WTC11 (cell line): ENCODE measurements at regions not wholly inside any gene's neighbourhood (a gene's known extent, or its start where the extent isn't known, plus 50 kb on each side); places are given as distances from the start of the nearest gene placed in this dataset.

Experiments used
- ATAC-seq: fragments of 200-7000 bp; cut with Tn5 transposase; 2 replicates; pipeline ENCODE4 v1.10.0; 2021; ENCODE audit warnings: mild to moderate bottlenecking, moderate library complexity
- CTCF ChIA-PET: fragments of 300-600 bp; sonication (Branson Sonifier 250); formaldehyde crosslinking; loops from one replicate; lab custom pipeline; 2021; ENCODE audit warnings: antibody characterized with exemption; lab: Charles Lee
- POLR2A ChIA-PET: fragments of 350-600 bp; sonication (Branson Sonifier 250); formaldehyde crosslinking; loops from one replicate; lab custom pipeline; 2021; ENCODE audit warnings: antibody characterized with exemption; lab: Charles Lee
- DNase-seq: peaks from one replicate; pipeline ENCODE4 v3.0.0; 2021; ENCODE audit warnings: low spot score
- H3K27ac Mint-ChIP-seq: 2 replicates; pipeline ENCODE4 v1.8.0; 2021; ENCODE audit warnings: mixed read lengths
- H3K27me3 Mint-ChIP-seq: 2 replicates; pipeline ENCODE4 v1.8.0; 2021; ENCODE audit warnings: low read depth, mild to moderate bottlenecking, moderate library complexity, mixed read lengths
- H3K36me3 Mint-ChIP-seq: 2 replicates; pipeline ENCODE4 v1.8.0; 2021; ENCODE audit warnings: mixed read lengths
- H3K4me1 Mint-ChIP-seq: 2 replicates; pipeline ENCODE4 v1.8.0; 2022; ENCODE audit warnings: mixed read lengths
- H3K4me3 Mint-ChIP-seq: 2 replicates; pipeline ENCODE4 v1.8.0; 2021; ENCODE audit warnings: mild to moderate bottlenecking, moderate library complexity, mixed read lengths
- H3K9me3 Mint-ChIP-seq: 2 replicates; pipeline ENCODE4 v1.8.0; 2021; ENCODE audit warnings: mixed read lengths
- IRF2 ChIP-seq: sonication (generic); formaldehyde crosslinking; IDR thresholded peaks from 2 replicates; pipeline ENCODE4 v1.8.0; 2022; ENCODE audit warnings: low read depth, missing genetic modification reagents, borderline replicate concordance
- NFYB ChIP-seq: sonication (generic); formaldehyde crosslinking; conservative IDR thresholded peaks from 2 replicates; pipeline ENCODE4 v1.8.0; 2022; ENCODE audit warnings: low read depth, missing genetic modification reagents
- NR1H2 ChIP-seq: sonication (generic); formaldehyde crosslinking; IDR thresholded peaks from 2 replicates; pipeline ENCODE4 v1.9.0; 2021; ENCODE audit warnings: mild to moderate bottlenecking, moderate library complexity, missing genetic modification reagents
- OVOL2 ChIP-seq: fragments of 250-450 bp; sonication (Bioruptor Pico); IDR thresholded peaks from 2 replicates; pipeline ENCODE4 v1.9.0; 2021; ENCODE audit warnings: mild to moderate bottlenecking, borderline replicate concordance
- TP53 ChIP-seq: sonication (generic); formaldehyde crosslinking; IDR thresholded peaks from 2 replicates; pipeline ENCODE4 v1.8.1; 2023; ENCODE audit warnings: mild to moderate bottlenecking, missing genetic modification reagents
- ZNF317 ChIP-seq: sonication (generic); formaldehyde crosslinking; IDR thresholded peaks from 2 replicates; pipeline ENCODE4 v1.8.1; 2023; ENCODE audit warnings: low read depth, mild to moderate bottlenecking, moderate library complexity, missing genetic modification reagents, borderline replicate concordance
- TF ChIP-seq, protein P1 (sequence below): sonication (generic); formaldehyde crosslinking; IDR thresholded peaks from 2 replicates; pipeline ENCODE4 v1.8.0; 2023; ENCODE audit warnings: mild to moderate bottlenecking, missing genetic modification reagents
- TF ChIP-seq, protein P2 (sequence below): sonication (generic); formaldehyde crosslinking; IDR thresholded peaks from 2 replicates; pipeline ENCODE4 v1.8.1; 2022; ENCODE audit warnings: mild to moderate bottlenecking, moderate library complexity, missing genetic modification reagents
- TF ChIP-seq, protein P3 (sequence below): sonication (generic); formaldehyde crosslinking; IDR thresholded peaks from 2 replicates; pipeline ENCODE4 v1.8.1; 2023; ENCODE audit warnings: mild to moderate bottlenecking, missing genetic modification reagents, moderate library complexity
- TF ChIP-seq, protein P4 (sequence below): sonication (generic); formaldehyde crosslinking; IDR thresholded peaks from 2 replicates; pipeline ENCODE4 v1.8.1; 2023; ENCODE audit warnings: mild to moderate bottlenecking, missing genetic modification reagents, moderate library complexity
- TF ChIP-seq, protein P5 (sequence below): sonication (generic); formaldehyde crosslinking; IDR thresholded peaks from 2 replicates; pipeline ENCODE4 v1.8.0; 2023; ENCODE audit warnings: missing genetic modification reagents, mild to moderate bottlenecking, borderline replicate concordance
- TF ChIP-seq, protein P6 (sequence below): sonication (generic); formaldehyde crosslinking; IDR thresholded peaks from 2 replicates; pipeline ENCODE4 v1.8.1; 2023; ENCODE audit warnings: mild to moderate bottlenecking, missing genetic modification reagents
- TF ChIP-seq, protein P7 (sequence below): sonication (generic); formaldehyde crosslinking; conservative IDR thresholded peaks from 2 replicates; pipeline ENCODE4 v1.8.1; 2023; ENCODE audit warnings: mild to moderate bottlenecking, low read depth, missing genetic modification reagents, moderate library complexity

DNA sequence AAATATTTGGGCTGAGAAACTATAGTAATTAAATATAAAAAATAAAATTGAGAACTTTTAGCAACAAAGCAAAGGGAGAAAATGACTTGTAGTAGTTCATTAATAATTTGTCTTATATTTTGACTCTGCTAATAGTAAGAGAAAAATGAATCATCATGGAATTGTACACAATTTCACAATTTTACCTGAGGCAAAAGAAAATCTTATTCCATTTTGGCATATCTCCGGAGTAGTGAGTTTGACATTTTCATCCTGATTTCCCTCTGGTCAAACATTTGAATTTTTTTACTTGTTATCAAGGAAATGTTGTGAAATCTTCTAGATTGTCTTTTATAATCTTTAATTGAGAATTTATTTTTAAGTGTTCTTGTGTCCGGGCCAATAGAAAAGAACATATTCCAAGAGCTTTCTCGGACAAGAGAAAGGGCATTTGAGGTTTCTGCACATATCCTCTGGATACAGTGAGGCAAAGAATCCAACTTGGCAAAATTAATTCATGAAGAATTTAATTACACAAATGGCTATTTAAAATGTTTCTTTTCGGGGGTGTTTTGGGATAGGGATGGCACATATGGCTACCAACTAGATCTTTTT is 89.3 kb upstream of the IGSF10 start (continued):
- TF ChIP-seq, protein P1, sequence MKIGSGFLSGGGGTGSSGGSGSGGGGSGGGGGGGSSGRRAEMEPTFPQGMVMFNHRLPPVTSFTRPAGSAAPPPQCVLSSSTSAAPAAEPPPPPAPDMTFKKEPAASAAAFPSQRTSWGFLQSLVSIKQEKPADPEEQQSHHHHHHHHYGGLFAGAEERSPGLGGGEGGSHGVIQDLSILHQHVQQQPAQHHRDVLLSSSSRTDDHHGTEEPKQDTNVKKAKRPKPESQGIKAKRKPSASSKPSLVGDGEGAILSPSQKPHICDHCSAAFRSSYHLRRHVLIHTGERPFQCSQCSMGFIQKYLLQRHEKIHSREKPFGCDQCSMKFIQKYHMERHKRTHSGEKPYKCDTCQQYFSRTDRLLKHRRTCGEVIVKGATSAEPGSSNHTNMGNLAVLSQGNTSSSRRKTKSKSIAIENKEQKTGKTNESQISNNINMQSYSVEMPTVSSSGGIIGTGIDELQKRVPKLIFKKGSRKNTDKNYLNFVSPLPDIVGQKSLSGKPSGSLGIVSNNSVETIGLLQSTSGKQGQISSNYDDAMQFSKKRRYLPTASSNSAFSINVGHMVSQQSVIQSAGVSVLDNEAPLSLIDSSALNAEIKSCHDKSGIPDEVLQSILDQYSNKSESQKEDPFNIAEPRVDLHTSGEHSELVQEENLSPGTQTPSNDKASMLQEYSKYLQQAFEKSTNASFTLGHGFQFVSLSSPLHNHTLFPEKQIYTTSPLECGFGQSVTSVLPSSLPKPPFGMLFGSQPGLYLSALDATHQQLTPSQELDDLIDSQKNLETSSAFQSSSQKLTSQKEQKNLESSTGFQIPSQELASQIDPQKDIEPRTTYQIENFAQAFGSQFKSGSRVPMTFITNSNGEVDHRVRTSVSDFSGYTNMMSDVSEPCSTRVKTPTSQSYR, result no peak
- TF ChIP-seq, protein P2, sequence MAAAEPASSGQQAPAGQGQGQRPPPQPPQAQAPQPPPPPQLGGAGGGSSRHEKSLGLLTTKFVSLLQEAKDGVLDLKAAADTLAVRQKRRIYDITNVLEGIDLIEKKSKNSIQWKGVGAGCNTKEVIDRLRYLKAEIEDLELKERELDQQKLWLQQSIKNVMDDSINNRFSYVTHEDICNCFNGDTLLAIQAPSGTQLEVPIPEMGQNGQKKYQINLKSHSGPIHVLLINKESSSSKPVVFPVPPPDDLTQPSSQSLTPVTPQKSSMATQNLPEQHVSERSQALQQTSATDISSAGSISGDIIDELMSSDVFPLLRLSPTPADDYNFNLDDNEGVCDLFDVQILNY (CRISPR knock-in tag), result no peak
- no peak for TF ChIP-seq TP53

DNA sequence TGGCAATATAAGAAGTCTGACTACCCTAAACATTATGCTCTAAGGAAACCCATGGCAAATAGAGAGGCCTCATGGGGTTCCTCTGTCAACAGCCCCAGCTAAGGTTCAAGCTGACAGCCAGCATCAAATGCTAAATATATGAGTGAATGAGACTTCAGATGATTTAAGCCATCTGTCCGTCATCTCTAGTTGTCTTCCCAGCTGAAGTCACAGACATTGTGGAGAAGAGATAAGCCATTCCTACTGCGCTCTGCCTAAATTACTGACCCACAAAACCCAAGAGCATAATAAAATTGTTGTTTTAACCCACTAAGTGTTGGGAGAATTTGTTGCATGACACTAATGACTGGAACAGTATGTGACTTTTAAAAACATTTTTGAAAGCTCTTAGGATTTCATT is 87.3 kb upstream of the IGSF10 start:
- ATAC-seq, result no peak

DNA sequence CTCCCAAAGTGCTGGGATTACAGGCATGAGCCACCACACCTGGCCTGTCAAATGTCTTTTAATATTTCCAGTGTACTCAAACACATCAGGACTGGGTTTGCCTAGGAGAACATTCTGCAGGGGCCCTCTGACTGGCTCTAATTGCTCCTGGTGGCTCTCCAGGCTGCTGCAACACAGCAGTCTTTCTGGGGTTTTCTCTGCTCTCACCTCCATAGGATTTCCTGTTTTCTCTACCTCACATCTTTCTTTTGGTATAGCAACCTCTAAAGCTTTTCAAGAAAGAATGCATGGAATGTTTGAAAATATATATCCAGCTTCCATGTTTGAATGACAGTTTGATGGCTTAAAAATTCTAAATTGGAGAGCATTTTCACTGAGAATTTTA is 83.3 kb upstream of the IGSF10 start:
- Mint-ChIP-seq H3K9me3 (no peaks in the 10 kb centered on the region), H3K4me1 (peaks cover 36% of the 10 kb centered on the region), H3K36me3 (no peaks in the 10 kb centered on the region), H3K4me3 (no peak overlapping the region), H3K27me3 (no peaks in the 10 kb centered on the region), H3K27ac (no peak overlapping the region)
- DNase-seq (no peak), ATAC-seq (peak; percentile 82)
- CTCF ChIA-PET, result no interaction called here
- POLR2A ChIA-PET, result no interaction called here
- TF ChIP-seq, protein P3, sequence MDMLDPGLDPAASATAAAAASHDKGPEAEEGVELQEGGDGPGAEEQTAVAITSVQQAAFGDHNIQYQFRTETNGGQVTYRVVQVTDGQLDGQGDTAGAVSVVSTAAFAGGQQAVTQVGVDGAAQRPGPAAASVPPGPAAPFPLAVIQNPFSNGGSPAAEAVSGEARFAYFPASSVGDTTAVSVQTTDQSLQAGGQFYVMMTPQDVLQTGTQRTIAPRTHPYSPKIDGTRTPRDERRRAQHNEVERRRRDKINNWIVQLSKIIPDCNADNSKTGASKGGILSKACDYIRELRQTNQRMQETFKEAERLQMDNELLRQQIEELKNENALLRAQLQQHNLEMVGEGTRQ, result no peak
- TF ChIP-seq NR1H2, result no peak
- no peak for TF ChIP-seq ZNF317 (CRISPR knock-in tag)
- no peak for TF ChIP-seq OVOL2 (CRISPR knock-in tag)
- TF ChIP-seq IRF2 (CRISPR knock-in tag), result no peak
- no peak for TF ChIP-seq NFYB (CRISPR knock-in tag)
- TF ChIP-seq, protein P4, sequence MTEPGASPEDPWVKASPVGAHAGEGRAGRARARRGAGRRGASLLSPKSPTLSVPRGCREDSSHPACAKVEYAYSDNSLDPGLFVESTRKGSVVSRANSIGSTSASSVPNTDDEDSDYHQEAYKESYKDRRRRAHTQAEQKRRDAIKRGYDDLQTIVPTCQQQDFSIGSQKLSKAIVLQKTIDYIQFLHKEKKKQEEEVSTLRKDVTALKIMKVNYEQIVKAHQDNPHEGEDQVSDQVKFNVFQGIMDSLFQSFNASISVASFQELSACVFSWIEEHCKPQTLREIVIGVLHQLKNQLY (CRISPR knock-in tag), result no peak

More for the DNA sequence above, 87.3 kb upstream of the IGSF10 start:
- Mint-ChIP-seq H3K27ac (no peak overlapping the region), H3K4me1 (peaks cover 35% of the 10 kb centered on the region), H3K36me3 (no peaks in the 10 kb centered on the region), H3K9me3 (no peaks in the 10 kb centered on the region), H3K27me3 (no peaks in the 10 kb centered on the region), H3K4me3 (no peak overlapping the region)
- TF ChIP-seq, protein P5, sequence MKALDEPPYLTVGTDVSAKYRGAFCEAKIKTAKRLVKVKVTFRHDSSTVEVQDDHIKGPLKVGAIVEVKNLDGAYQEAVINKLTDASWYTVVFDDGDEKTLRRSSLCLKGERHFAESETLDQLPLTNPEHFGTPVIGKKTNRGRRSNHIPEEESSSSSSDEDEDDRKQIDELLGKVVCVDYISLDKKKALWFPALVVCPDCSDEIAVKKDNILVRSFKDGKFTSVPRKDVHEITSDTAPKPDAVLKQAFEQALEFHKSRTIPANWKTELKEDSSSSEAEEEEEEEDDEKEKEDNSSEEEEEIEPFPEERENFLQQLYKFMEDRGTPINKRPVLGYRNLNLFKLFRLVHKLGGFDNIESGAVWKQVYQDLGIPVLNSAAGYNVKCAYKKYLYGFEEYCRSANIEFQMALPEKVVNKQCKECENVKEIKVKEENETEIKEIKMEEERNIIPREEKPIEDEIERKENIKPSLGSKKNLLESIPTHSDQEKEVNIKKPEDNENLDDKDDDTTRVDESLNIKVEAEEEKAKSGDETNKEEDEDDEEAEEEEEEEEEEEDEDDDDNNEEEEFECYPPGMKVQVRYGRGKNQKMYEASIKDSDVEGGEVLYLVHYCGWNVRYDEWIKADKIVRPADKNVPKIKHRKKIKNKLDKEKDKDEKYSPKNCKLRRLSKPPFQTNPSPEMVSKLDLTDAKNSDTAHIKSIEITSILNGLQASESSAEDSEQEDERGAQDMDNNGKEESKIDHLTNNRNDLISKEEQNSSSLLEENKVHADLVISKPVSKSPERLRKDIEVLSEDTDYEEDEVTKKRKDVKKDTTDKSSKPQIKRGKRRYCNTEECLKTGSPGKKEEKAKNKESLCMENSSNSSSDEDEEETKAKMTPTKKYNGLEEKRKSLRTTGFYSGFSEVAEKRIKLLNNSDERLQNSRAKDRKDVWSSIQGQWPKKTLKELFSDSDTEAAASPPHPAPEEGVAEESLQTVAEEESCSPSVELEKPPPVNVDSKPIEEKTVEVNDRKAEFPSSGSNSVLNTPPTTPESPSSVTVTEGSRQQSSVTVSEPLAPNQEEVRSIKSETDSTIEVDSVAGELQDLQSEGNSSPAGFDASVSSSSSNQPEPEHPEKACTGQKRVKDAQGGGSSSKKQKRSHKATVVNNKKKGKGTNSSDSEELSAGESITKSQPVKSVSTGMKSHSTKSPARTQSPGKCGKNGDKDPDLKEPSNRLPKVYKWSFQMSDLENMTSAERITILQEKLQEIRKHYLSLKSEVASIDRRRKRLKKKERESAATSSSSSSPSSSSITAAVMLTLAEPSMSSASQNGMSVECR, result no peak
- TF ChIP-seq, protein P6, sequence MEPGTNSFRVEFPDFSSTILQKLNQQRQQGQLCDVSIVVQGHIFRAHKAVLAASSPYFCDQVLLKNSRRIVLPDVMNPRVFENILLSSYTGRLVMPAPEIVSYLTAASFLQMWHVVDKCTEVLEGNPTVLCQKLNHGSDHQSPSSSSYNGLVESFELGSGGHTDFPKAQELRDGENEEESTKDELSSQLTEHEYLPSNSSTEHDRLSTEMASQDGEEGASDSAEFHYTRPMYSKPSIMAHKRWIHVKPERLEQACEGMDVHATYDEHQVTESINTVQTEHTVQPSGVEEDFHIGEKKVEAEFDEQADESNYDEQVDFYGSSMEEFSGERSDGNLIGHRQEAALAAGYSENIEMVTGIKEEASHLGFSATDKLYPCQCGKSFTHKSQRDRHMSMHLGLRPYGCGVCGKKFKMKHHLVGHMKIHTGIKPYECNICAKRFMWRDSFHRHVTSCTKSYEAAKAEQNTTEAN (CRISPR knock-in tag), result no peak
- TF ChIP-seq, protein P7, sequence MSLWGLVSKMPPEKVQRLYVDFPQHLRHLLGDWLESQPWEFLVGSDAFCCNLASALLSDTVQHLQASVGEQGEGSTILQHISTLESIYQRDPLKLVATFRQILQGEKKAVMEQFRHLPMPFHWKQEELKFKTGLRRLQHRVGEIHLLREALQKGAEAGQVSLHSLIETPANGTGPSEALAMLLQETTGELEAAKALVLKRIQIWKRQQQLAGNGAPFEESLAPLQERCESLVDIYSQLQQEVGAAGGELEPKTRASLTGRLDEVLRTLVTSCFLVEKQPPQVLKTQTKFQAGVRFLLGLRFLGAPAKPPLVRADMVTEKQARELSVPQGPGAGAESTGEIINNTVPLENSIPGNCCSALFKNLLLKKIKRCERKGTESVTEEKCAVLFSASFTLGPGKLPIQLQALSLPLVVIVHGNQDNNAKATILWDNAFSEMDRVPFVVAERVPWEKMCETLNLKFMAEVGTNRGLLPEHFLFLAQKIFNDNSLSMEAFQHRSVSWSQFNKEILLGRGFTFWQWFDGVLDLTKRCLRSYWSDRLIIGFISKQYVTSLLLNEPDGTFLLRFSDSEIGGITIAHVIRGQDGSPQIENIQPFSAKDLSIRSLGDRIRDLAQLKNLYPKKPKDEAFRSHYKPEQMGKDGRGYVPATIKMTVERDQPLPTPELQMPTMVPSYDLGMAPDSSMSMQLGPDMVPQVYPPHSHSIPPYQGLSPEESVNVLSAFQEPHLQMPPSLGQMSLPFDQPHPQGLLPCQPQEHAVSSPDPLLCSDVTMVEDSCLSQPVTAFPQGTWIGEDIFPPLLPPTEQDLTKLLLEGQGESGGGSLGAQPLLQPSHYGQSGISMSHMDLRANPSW (CRISPR knock-in tag), result no peak
- ChIA-PET CTCF (no interaction called here), POLR2A (no interaction called here)
- no peak for DNase-seq
